Testis (tissue), 2 donors: ENCODE measurements at regions not wholly inside any gene's neighbourhood (a gene's known extent, or its start where the extent isn't known, plus 50 kb on each side); places are given as distances from the start of the nearest gene placed in this dataset.
A peak's percentile ranks its signal among the peaks of the same experiment; 100 is the strongest.
"Not testable (repeated sequence)": the region's sequence is repeated elsewhere in the genome, so short reads cannot be mapped to it uniquely, and the experiment has no call there.

Experiments
- DNase-seq: peaks from one replicate; pipeline ENCODE4 v3.0.0-alpha.2; 2019
- H3K27ac ChIP-seq, 2 donors: fragments of 200-600 bp; sonication (generic); one replicate each; pipeline ENCODE4 v1.5.1; 2019
- H3K27me3 ChIP-seq: fragments of 200-600 bp; sonication (generic); one replicate; pipeline ENCODE4 v1.5.1; 2019
- H3K36me3 ChIP-seq: fragments of 200-600 bp; sonication (generic); one replicate; pipeline ENCODE4 v1.5.1; 2017; ENCODE audit warnings: low read depth; ENCODE audit errors: missing control alignments
- H3K4me1 ChIP-seq: fragments of 200-600 bp; sonication (generic); one replicate; pipeline ENCODE4 v1.5.1; 2019
- H3K4me3 ChIP-seq, 2 donors: fragments of 200-600 bp; sonication (generic); one replicate each; pipeline ENCODE4 v1.5.1; 2017 to 2019
- H3K9me3 ChIP-seq: fragments of 200-600 bp; sonication (generic); one replicate; pipeline ENCODE4 v1.5.1; 2017
- POLR2A ChIP-seq: fragments of 450-650 bp; IDR thresholded peaks from one replicate; pipeline ENCODE4 v1.6.1; 2017; ENCODE audit warnings: antibody characterized with exemption, mild to moderate bottlenecking, moderate library complexity
- WGBS, 2 donors: methylation state at CpG; one replicate each; pipeline ENCODE4 v1.1.5; 2018; 5-methylcytosine and 5-hydroxymethylcytosine counted together
- intact Hi-C: fragments of 100-400 bp; cut with DNase I; formaldehyde crosslinking; loops from one replicate; pipeline ENCODE4 v1.15.1; 2023; ENCODE audit warnings: low total_unique reads
- TF ChIP-seq, protein P1 (sequence below), 3 experiments: fragments of 450-650 bp in 2 of 3; fragments of 200-600 bp in 1 of 3; sonication (generic) in 1 of 3; IDR thresholded peaks; one replicate each; pipeline ENCODE4 v1.5.1; 2016 to 2019; ENCODE audit warnings: antibody characterized with exemption in 3 of 3, mild to moderate bottlenecking in 2 of 3, moderate library complexity in 1 of 3

DNA sequence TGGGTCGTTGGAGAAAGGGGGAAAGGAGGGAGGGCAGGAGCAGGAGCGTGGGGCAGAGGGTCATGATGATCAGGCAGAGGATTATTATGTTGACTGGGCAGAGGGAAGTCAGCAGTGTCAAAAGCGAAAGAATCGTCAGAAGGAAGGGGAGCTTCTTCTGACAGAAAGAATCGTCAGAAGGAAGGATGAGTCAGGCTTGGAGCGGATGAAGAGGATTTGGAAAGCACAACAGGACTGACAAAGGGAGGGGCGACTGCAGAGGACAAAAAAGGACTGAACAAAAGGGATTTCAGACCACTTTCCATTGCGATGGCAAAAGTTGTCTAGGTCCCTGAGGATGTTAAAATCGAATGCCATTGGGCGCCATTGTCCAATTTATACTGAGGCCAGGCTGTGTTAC, 1053.5 kb downstream of the SI start:
- TF ChIP-seq, protein P1, sequence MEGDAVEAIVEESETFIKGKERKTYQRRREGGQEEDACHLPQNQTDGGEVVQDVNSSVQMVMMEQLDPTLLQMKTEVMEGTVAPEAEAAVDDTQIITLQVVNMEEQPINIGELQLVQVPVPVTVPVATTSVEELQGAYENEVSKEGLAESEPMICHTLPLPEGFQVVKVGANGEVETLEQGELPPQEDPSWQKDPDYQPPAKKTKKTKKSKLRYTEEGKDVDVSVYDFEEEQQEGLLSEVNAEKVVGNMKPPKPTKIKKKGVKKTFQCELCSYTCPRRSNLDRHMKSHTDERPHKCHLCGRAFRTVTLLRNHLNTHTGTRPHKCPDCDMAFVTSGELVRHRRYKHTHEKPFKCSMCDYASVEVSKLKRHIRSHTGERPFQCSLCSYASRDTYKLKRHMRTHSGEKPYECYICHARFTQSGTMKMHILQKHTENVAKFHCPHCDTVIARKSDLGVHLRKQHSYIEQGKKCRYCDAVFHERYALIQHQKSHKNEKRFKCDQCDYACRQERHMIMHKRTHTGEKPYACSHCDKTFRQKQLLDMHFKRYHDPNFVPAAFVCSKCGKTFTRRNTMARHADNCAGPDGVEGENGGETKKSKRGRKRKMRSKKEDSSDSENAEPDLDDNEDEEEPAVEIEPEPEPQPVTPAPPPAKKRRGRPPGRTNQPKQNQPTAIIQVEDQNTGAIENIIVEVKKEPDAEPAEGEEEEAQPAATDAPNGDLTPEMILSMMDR (IDR thresholded peaks at IDR 0.05), result no peak
- no peak for TF ChIP-seq POLR2A
- Histone ChIP-seq H3K27ac (no peak overlapping the region), H3K36me3 (no peaks in the 10 kb centered on the region), H3K27me3 (no peaks in the 10 kb centered on the region), H3K4me3 (no peak overlapping the region), H3K9me3 (no peaks in the 10 kb centered on the region), H3K4me1 (no peaks in the 10 kb centered on the region)
- intact Hi-C loops, result no loop called here
- DNase-seq, result no peak
- WGBS, 2 donors, result 52 to 65% methylated on average over 10 of the region's 10 CpGs

DNA sequence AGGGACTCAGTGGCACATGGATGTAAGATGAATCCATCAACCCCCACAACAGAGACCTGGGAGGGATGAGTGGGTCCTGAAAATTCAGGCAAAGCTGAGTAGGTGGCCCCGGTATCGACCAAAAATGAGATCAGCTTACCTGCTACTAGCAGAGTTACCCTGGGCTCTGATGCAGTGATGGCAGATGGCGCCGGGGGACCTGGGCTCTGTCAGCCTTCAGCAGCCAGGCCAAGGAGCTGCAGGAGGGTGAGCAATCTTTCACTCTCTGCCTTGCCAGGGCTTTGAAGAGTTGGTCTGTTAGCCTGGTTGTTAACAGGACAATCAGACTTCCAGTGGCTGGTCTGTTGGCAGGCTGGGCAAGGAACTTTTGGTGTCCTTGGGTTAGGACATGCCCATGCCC, 1054.8 kb downstream of the SI start:
- TF ChIP-seq POLR2A, result no peak
- TF ChIP-seq, protein P1 (IDR thresholded peaks at IDR 0.05), result no peak
- no peaks in the 10 kb centered on the region for H3K36me3 ChIP-seq
- H3K4me3 ChIP-seq, result no peak overlapping the region
- no peaks in the 10 kb centered on the region for H3K9me3 ChIP-seq
- DNase-seq, result no peak
- no peaks in the 10 kb centered on the region for H3K4me1 ChIP-seq
- WGBS, 2 donors, result 89 to 94% methylated on average over 4 of the region's 4 CpGs
- H3K27ac ChIP-seq, result no peak overlapping the region
- intact Hi-C loops, result no loop called here
- H3K27me3 ChIP-seq, result no peaks in the 10 kb centered on the region

DNA sequence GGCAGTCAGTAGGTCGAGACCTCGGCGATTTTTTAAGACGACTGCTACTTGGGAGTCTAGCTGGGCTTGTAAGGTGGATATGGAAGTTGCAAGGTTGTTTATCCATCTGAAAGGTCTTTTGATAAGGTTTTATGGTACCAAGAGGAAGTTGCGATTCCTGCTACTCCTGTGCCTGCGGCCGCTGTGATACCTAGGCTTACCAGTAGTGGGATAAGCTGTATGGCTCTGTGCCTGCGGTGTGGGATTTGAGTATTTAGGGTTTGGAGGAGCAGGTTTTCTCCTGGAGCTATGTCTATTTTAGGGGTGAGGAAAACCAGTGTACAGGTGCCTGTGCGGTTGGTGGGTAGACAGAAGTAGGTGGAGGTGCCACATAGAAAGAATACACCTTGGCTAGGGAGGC, 1059.8 kb downstream of the SI start:
- Histone ChIP-seq H3K4me3 (no peak overlapping the region), H3K27me3 (no peaks in the 10 kb centered on the region), H3K4me1 (no peaks in the 10 kb centered on the region), H3K9me3 (no peaks in the 10 kb centered on the region), H3K27ac (no peak overlapping the region), H3K36me3 (no peaks in the 10 kb centered on the region)
- DNase-seq, result no peak
- no peak for TF ChIP-seq POLR2A
- TF ChIP-seq, protein P1 (IDR thresholded peaks at IDR 0.05), result no peak
- intact Hi-C loops, result no loop called here
- 65 to 78% methylated on average over 9 of the region's 9 CpGs for WGBS, 2 donors

DNA sequence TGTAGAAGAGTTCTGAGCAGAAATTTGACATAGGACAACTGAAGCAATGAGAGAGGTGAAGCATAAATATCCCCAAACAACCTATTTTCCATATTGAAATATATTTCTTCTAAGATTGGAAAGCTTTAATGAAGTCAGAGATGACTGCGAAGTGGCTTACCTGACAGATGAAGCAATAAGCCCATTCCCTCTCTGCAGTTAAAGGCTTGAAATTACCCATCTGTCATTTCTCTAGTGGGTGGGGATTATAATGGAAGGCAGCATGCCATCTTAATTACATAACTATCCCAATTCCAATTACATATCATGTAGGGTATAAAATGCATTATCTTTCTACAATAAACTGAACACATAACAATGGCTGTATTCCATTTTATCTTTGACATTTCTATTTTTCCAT, 1070.5 kb downstream of the SI start:
- Histone ChIP-seq H3K36me3 (no peaks in the 10 kb centered on the region), H3K27ac (no peak overlapping the region), H3K4me3 (no peak overlapping the region), H3K9me3 (no peaks in the 10 kb centered on the region), H3K27me3 (no peaks in the 10 kb centered on the region), H3K4me1 (no peaks in the 10 kb centered on the region)
- no peak for TF ChIP-seq POLR2A
- TF ChIP-seq, protein P1 (IDR thresholded peaks at IDR 0.05), result no peak
- no peak for DNase-seq
- intact Hi-C loops, result no loop called here
- 98 to 100% methylated on average over 1 of the region's 1 CpG for WGBS, 2 donors

DNA sequence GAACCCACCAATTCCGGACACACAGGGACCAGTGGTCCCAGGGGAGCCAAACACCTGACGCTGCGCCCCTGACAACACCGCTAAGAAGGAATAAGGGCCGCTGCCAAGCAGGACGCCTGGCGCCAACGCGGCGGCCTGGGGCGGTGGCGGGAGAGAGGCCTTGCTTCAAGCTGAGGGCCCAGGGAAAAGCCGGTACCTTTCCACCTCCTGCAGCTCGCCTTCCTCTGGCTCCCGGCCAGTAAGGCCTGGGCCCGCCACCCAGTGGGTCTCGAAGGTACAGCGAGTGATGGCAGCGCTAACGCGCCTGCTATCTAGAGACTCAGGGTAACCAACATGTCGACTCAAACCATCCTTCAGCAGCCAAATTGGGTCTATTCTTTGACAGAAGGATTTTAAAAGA, 1074.1 kb downstream of the SI start:
- Histone ChIP-seq H3K9me3 (no peaks in the 10 kb centered on the region), H3K27ac (no peak overlapping the region), H3K4me3 (peak overlapping the region; percentile 6 to 16), H3K27me3 (no peaks in the 10 kb centered on the region), H3K4me1 (no peaks in the 10 kb centered on the region), H3K36me3 (no peaks in the 10 kb centered on the region)
- intact Hi-C loops, result no loop called here
- TF ChIP-seq POLR2A, result no peak
- TF ChIP-seq, protein P1 (IDR thresholded peaks at IDR 0.05), result no peak
- DNase-seq, result peak; percentile 21
- WGBS, 2 donors, result 66 to 75% methylated on average over 19 to 22 of the region's 22 CpGs

DNA sequence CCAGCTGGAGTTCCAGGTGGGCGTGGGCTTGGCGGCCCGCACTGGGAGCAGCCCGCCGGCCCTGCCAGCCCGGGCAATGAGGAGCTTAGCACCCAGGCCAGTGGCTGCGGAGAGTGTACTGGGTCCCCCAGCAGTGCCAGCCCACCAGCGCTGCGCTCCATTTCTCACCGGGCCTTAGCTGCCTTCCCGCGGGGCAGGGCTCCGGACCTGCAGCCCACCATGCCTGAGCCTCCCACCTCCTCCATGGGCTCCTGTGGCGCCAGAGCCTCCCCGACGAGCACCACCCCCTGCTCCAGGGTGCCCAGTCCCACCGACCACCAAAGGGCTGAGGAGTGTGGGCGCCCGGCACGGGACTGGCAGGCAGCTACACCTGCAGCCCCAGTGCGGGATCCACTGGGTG, 1075.3 kb downstream of the SI start:
- WGBS, 2 donors, result 72 to 88% methylated on average over 5 to 16 of the region's 21 CpGs
- not testable (repeated sequence) for DNase-seq, H3K36me3 ChIP-seq

More for the DNA sequence above, 1075.3 kb downstream of the SI start:
- H3K4me3 ChIP-seq, result peak overlapping the region in 1 of 2 donors; percentile 15
- H3K27ac ChIP-seq, intact Hi-C loops, H3K9me3 ChIP-seq, H3K4me1 ChIP-seq, H3K27me3 ChIP-seq: not testable (repeated sequence)
